ENCODE measurements at regions not wholly inside any gene's neighbourhood (a gene's known extent, or its start where the extent isn't known, plus 50 kb on each side); places are given as distances from the start of the nearest gene placed in this dataset.
"Not testable (repeated sequence)": the region's sequence is repeated elsewhere in the genome, so short reads cannot be mapped to it uniquely, and the experiment has no call there.

DNA sequence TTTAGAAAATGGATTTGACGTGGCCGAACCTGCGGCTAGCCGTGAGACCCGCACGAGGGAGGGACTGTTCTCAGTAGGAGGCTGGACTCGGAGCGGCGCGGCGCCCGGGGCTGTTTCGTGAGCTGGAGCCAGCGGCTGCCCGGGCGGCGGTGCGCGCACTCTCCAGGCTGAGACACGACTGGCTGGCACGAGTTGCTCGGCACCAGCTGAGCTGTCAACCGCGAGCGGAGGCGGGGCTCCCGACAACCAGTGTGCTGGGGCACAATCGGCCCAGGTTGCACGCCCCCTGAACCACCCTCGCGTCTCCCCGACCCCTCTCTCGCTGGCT, 58.5 kb upstream of the NBPF26 start:
- H3K4me3 ChIP-seq, result peak overlapping the region in 2 of 4 donors; percentile 20 to 37
- H3K27me3 ChIP-seq; DNase-seq; H3K9me3 ChIP-seq; intact Hi-C loops (cut with DNase I; ENCODE audit: low total_unique reads); H3K4me1 ChIP-seq; H3K36me3 ChIP-seq: not testable (repeated sequence)
- WGBS, 5 donors, result 0 to 1% (median 0%) methylated on average over 1 to 14 of the region's 33 CpGs; no CpG with 5 or more reads in 1 of the 5 donors
- TF ChIP-seq POLR2AphosphoS5 (IDR thresholded peaks at IDR 0.05), result peak in 1 of 3 donors; percentile 36
- H3K27ac ChIP-seq, result peak overlapping the region in 1 of 5 donors; percentile 74

DNA sequence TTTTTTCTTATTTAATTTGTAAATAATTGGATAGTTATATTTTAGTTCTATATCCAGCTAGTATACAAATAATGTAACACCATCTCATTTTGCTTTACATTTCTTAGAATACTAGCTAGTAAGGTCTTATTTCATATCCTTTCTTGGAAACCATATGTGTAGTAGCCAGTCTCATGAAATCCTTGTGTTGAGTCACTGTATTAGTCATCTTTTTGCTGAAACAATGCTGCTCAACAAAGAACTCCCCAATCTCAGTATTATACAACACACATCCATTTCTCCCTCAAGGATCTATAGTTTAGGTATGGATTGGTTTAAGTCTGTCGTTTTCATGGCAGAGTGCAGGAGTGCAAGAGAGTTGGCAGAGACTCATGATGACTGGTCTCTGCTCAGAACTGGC, 55.6 kb upstream of the NBPF26 start:
- not testable (repeated sequence) for DNase-seq

More for the DNA sequence above, 55.6 kb upstream of the NBPF26 start:
- H3K27ac ChIP-seq; intact Hi-C loops (cut with DNase I; ENCODE audit: low total_unique reads); H3K4me3 ChIP-seq; H3K9me3 ChIP-seq; H3K4me1 ChIP-seq; H3K27me3 ChIP-seq; H3K36me3 ChIP-seq: not testable (repeated sequence)
- WGBS, 5 donors, result no CpG with 5 or more reads among the region's 1 CpG

Small RNA genes in the stretch of these regions (small RNA-seq; reads per million reads assigned to genes)
- 0 reads per million in 4 donors for gene RF00004

All from stomach (tissue), 8 donors.